ENCODE measurements at regions not wholly inside any gene's neighbourhood (a gene's known extent, or its start where the extent isn't known, plus 50 kb on each side); places are given as distances from the start of the nearest gene placed in this dataset.

GRCh38 chr16:49108611-49109010 is 173.0 kb downstream of the CBLN1 start:
- DNase-seq (ENCODE audit: extremely low spot score, unreplicated experiment): peak; percentile 63
- no peak for TF ChIP-seq CTCF (IDR thresholded peaks at IDR 0.05)
- Mint-ChIP-seq H3K36me3 (ENCODE audit: unreplicated experiment) (no peaks in the 10 kb centered on the region), H3K4me1 (ENCODE audit: unreplicated experiment) (no peaks in the 10 kb centered on the region), H3K4me3 (ENCODE audit: unreplicated experiment) (no peak overlapping the region), H3K27ac (ENCODE audit: unreplicated experiment) (no peak overlapping the region), H3K9me3 (ENCODE audit: unreplicated experiment) (peaks cover 22% of the 10 kb centered on the region), H3K27me3 (ENCODE audit: unreplicated experiment) (no peaks in the 10 kb centered on the region)

GRCh38 chr16:49103298-49103697 is 178.3 kb downstream of the CBLN1 start:
- no peaks in the 10 kb centered on the region for H3K4me1 Mint-ChIP-seq (ENCODE audit: unreplicated experiment)
- no peak overlapping the region for H3K4me3 Mint-ChIP-seq (ENCODE audit: unreplicated experiment)
- H3K27me3 Mint-ChIP-seq (ENCODE audit: unreplicated experiment): no peaks in the 10 kb centered on the region
- no peak overlapping the region for H3K27ac Mint-ChIP-seq (ENCODE audit: unreplicated experiment)
- TF ChIP-seq CTCF (IDR thresholded peaks at IDR 0.05): no peak
- DNase-seq (ENCODE audit: extremely low spot score, unreplicated experiment): no peak
- no peaks in the 10 kb centered on the region for H3K36me3 Mint-ChIP-seq (ENCODE audit: unreplicated experiment)
- peaks cover 42% of the 10 kb centered on the region for H3K9me3 Mint-ChIP-seq (ENCODE audit: unreplicated experiment)

- no peaks in the 10 kb centered on the region for H3K27me3 Mint-ChIP-seq (ENCODE audit: unreplicated experiment)
- TF ChIP-seq CTCF (IDR thresholded peaks at IDR 0.05): no peak
- H3K4me3 Mint-ChIP-seq (ENCODE audit: unreplicated experiment): no peak overlapping the region
- no peak for DNase-seq (ENCODE audit: extremely low spot score, unreplicated experiment)
- no peaks in the 10 kb centered on the region for H3K4me1 Mint-ChIP-seq (ENCODE audit: unreplicated experiment)
- no peak overlapping the region for H3K27ac Mint-ChIP-seq (ENCODE audit: unreplicated experiment)
- H3K9me3 Mint-ChIP-seq (ENCODE audit: unreplicated experiment): peaks cover 42% of the 10 kb centered on the region
- no peaks in the 10 kb centered on the region for H3K36me3 Mint-ChIP-seq (ENCODE audit: unreplicated experiment)
Observed at GRCh38 chr16:49101997-49102396, 179.6 kb downstream of the CBLN1 start.

- no peak for TF ChIP-seq CTCF (IDR thresholded peaks at IDR 0.05)
- no peak overlapping the region for H3K27ac Mint-ChIP-seq (ENCODE audit: unreplicated experiment)
- no peak overlapping the region for H3K4me3 Mint-ChIP-seq (ENCODE audit: unreplicated experiment)
- no peak for DNase-seq (ENCODE audit: extremely low spot score, unreplicated experiment)
- H3K4me1 Mint-ChIP-seq (ENCODE audit: unreplicated experiment): no peaks in the 10 kb centered on the region
- H3K27me3 Mint-ChIP-seq (ENCODE audit: unreplicated experiment): no peaks in the 10 kb centered on the region
- H3K36me3 Mint-ChIP-seq (ENCODE audit: unreplicated experiment): no peaks in the 10 kb centered on the region
- peaks cover 41% of the 10 kb centered on the region for H3K9me3 Mint-ChIP-seq (ENCODE audit: unreplicated experiment)
Observed at GRCh38 chr16:49100366-49100765, 181.3 kb downstream of the CBLN1 start.

GRCh38 chr16:49097964-49098363 is 183.7 kb downstream of the CBLN1 start:
- TF ChIP-seq CTCF (IDR thresholded peaks at IDR 0.05): no peak
- Mint-ChIP-seq H3K27ac (ENCODE audit: unreplicated experiment) (no peak overlapping the region), H3K9me3 (ENCODE audit: unreplicated experiment) (peaks cover 28% of the 10 kb centered on the region), H3K4me3 (ENCODE audit: unreplicated experiment) (no peak overlapping the region), H3K4me1 (ENCODE audit: unreplicated experiment) (no peaks in the 10 kb centered on the region), H3K36me3 (ENCODE audit: unreplicated experiment) (no peaks in the 10 kb centered on the region), H3K27me3 (ENCODE audit: unreplicated experiment) (no peaks in the 10 kb centered on the region)
- peak; percentile 19 for DNase-seq (ENCODE audit: extremely low spot score, unreplicated experiment)

Measured in osteocyte (in vitro differentiated cells).